ENCODE measurements at regions not wholly inside any gene's neighbourhood (a gene's known extent, or its start where the extent isn't known, plus 50 kb on each side); places are given as distances from the start of the nearest gene placed in this dataset.
"Not testable (repeated sequence)": the region's sequence is repeated elsewhere in the genome, so short reads cannot be mapped to it uniquely, and the experiment has no call there.

DNA sequence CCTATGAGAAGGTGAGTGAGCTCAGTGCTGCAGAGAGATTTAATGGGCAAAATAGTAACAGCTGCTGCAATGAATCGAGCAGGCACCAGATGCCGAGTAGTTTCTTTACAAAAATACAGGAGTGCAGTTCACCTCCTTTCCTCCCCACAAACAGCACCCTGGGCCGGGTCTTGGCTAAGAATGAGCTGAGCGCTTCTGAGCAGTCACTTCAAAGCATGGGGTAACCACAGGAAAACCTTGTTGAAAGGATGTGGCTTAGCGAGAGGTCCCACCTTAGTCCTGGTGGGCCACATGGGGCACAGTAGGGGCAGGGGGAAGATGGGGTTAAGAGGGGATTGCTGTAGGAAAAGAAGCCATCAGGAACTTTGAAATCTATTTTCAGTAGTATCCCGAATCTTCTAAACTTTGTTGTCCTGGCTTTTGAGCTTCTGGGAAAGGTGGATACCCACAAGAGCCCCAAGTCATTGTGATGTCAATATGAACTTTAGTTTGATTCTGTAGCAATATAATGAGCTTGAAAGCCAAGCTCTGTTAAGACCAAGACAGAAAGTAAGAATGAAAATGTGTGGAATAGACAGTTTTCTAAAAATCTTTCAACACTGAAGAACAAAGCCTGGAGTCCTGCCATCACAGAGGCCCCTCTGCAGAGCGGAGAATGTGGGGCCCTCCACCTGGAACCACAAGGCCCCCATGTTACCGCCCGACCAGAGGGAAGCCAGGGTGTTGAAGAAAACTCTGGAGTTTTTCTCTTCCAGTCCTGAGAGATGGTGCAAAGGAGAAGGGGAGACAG lies 101.0 kb upstream of the ZNF236 start:
- DNase-seq (ENCODE audit: low read depth in 1 of 2, low spot score in 1 of 2): peak in 1 of 2 donors; percentile 29

DNA sequence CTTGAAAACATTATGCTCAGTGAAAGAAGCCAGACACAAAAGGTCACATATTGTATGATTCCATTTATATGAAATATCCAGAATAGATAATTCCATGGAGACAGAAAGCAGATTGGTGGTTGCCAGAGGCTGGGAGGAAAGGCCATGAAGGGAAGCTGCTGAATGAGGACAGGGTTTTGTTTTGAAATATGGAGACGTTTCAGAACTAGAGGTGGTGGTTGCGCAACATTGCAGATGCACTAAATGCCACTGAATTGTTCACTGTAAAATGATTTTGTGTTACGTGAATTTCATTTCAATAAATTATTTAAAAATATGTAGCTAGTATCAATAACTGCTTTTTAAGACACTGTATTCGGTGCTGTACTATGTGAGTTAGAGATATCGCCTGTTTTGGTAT lies 101.7 kb upstream of the ZNF236 start:
- no peak for DNase-seq (ENCODE audit: low read depth in 1 of 2, low spot score in 1 of 2)

DNA sequence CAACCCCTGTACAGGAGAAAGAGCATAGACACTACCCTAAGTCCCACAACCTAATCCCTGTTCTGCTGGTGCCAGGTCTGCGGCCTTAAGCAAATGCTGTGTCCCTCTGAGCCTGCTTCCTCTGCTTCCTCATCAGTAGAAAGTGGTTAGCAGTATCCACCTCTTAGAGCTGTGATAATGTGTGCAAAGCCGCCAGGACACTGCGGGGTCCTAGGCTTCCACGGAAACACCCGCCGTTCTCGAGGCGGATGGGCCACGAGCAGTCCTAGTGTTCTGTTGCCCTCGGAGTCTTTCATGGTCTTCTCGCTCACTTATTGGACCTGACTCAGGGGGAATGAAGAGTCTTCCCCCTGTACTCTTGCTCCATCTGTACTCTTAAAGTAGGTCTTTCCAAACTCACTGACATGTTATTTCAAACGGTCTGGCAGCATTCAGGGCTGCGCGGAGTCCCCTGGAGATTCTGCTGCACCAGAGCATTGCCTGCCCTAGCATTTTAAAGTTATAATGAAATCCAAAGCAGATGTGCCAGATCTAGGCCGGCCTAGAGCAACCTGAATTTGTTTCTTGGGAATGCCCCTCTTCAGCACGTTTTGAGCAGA lies 107.2 kb upstream of the ZNF236 start:
- DNase-seq (ENCODE audit: low read depth in 1 of 2, low spot score in 1 of 2): no peak

DNA sequence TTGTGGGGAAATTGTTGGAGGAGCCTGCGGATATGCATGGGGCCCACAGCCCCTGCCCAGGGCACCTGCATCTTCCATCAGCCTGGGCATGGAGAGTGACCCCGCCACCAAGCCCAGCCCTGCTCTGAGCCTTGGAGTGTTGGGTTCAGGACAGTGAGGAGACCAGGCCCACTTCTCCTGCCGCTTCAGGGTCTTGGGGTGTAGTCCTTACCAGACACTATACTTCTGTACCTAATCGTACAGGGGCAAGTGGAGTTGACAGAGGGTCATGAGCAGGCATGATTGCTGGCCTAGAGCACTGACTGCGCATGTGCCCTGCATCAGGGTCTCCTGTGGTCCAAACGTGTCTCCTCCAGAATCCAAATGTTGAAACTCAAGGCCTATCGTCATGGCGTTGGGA lies 108.9 kb upstream of the ZNF236 start:
- DNase-seq (ENCODE audit: low read depth in 1 of 2, low spot score in 1 of 2): no peak

DNA sequence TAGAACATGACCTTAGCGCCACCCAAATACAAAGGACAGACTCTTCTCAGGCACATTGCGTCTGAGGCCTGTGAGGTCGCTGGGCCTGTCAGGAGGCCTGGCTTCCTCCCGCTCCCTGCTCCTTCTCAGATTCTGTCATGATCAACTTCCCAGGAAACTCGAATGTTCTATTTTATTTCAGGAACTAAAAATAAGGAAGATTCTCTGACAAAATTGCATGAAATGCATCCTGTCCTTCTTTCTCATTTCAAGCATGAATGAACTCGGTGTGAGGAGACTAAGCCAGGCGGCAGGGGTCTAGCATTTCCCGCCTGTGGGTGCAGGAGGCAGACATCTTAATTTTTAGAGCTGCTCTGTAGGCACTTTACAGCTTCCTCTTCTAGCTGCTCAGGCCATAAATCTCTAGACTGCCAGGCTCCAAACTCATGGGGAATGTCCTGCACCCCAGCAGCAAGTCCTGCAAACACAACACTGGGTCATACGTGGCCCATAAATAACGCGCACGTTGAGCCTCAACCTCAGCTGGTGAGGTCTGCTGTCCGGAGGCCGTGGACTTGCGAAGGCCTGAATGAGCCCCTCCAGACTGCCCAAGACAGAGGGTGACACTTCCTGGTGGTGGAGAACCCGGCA lies 109.7 kb upstream of the ZNF236 start:
- no peak for DNase-seq (ENCODE audit: low read depth in 1 of 2, low spot score in 1 of 2)

DNA sequence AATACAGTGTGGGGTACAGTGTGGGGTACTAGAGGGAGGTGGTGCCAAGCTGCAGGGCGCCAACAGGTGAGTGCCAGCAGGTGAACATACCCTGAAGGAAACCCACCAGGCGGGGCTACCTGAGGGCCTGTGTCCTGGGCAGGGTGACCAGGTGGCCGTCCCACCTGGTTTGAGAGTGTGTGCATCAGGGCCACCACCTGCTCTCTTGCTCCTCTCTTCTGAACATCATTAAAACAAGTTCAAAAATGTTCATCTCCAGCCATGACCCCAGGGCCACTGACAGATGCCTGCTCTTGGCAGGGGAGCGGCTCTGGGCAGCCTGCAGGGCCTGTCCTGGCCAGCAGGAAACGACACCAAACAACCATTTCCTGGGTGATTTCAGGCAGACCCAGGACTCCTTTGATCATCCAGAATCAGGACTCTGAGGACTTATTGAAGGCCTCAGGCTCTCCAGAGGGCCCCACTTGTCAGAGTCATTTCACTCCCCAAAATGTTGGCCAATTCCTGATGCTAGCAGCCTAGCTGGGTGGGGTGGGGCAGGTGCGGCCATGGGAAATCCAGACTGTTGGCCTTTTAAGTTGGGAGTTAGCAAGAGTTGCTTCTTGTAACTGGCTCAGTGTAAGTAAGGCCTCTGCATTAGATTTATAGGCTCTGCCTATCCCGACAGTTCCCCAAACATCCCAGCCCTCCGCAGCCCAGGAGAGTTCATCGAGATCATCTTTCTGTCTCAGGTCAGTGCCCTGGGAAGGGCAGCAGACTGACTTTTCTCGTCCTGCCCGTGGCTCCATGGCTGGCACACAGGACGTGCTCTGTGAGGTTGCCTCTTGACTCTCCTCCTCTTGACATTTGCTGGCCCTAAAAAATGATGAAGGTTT lies 111.5 kb upstream of the ZNF236 start:
- no peak for DNase-seq (ENCODE audit: low read depth in 1 of 2, low spot score in 1 of 2)

DNA sequence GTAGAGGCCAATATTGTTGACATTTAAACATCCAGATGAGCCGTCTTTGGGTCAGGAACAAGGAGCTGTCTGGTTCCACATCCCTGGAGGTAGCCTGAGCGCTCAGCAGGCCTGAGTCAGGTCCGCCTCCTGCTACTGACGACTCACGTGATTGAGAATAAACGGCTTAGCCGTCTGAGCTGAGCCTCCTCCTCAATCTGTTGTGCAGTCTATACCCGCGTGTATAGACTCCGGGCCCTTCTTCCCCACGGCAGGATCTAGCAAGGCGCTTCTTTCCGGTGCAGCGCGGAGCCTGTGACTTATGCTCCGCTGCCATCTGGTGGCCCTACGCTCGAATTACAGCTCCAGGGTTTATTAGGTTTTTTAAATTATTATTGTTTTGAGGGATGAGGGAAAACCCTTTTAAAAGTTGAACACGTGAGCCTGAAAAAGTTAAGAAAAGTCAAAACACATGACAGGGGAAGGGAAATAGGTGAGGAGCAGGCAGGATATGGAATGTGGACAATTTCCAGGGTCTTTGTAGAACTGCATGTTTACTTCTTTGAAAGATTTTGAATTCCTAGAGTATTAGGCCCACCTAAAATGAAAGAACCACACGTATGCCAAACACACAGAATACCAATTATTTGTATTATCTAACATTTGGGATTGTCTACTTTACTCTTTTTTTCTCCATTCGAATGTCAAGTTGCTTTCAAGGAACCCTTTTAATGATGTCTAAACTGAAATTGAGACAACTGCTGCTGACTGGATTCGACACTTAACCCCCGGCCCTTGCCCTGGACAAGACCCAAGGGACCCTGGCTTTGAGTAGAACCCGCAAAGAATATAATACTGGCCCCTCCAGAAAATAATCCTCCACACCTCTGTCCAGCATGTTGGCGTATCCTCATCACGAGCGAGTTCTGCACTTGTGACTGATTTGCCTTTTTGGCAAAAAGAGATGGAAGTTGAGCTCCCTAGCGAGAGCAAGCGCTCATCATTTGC lies 112.4 kb upstream of the ZNF236 start:
- peak; percentile 32 to 41 for DNase-seq (ENCODE audit: low read depth in 1 of 2, low spot score in 1 of 2)

DNA sequence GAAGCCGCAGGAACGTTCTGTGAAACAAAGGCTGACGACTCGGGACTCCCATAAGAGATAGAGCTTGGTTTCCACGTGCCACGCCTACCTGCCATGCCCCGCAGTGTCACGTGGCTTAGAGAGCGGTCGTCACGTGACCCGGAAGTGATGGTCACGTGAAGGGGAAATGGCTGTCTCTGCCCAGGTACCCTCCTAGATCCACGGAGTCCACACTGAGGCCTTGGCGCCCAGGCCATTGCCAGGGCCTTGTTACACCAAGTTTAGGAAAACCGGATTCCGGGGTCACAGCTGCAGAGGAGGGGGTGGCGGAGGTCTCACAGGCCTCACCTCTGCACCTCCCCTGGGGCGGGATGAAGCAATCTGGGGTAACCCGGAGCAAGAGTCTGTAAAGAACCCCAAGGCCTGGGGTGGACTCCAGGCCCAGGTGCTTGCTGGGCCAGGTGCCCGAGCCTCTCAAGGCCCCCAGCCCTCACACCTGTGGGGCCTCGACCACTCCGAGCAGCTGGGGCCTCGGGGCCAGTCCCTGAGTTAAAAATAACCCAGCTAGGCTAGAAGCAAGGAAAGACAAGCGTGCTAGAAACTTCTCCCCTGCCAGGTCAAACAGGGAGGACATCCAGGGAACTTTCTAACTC lies 113.5 kb upstream of the ZNF236 start:
- no peak for DNase-seq (ENCODE audit: low read depth in 1 of 2, low spot score in 1 of 2)

DNA sequence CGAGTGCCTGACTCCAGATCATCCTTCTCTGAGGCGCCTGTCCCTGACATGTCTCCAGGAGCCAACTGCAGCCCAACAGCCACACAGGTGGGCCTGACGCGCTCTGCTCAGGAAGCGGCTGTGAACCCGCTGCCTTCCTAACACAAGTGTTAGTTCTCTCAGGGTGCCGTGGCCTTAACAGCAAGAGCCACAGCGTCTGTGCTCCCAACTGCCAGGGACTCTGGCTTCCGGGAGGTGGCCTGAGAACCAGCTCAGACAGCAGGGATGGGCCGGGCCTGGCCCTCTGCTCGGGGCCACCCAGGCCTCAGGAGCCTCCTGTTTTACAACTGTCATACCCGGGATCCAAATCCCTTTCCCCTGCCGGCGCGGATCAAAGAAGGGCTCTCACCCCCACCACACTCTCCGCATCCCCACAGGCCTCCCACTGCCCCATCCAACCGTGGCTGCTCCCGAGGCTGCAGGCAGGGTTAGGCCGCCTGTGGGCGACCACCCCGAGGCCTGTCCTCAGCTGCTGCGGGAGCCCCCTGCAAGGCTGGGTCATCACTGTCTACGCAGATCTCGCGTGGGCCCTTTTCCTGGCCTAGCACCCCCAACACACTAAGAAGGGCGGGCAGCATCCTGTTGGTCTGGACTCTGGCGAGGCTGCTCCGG lies 114.2 kb upstream of the ZNF236 start:
- no peak for DNase-seq (ENCODE audit: low read depth in 1 of 2, low spot score in 1 of 2)

DNA sequence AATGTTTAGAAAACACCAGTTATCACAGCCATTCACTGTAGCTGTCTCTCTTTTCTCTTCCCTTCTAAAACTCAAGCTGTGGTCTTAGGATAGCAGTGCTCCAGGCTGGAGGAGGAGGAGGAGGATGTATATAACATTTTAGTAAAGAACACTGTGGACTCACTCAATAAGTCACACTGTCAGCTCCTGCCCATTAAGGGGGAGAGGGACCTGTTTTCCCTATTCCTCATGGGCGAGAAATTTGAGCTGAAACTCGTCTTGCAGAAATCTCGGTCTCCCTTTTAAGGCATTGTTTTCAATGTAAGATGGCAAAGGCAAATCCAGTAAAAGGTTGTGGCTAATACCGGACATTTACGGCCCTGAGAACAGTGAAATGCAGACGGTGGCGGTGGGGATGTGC lies 114.8 kb upstream of the ZNF236 start:
- no peak for DNase-seq (ENCODE audit: low read depth in 1 of 2, low spot score in 1 of 2)

DNA sequence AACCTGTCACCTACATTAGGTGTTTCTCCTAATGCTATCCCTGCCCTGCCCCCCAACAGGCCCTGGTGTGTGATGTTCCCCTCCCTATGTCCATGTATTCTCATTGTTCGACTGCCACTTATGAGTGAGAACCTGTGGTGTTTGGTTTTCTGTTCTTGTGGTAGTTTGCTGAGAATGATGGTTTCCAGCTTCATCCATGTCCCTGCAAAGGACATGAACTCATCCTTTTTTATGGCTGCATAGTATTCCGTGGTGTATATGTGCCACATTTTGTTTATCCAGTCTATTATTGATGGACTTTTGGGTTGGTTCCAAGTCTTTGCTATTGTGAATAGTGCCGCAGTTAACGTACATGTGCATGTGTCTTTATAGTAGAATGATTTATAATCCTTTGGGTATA lies 117.8 kb upstream of the ZNF236 start:
- DNase-seq (ENCODE audit: low read depth in 1 of 2, low spot score in 1 of 2): not testable (repeated sequence)

DNA sequence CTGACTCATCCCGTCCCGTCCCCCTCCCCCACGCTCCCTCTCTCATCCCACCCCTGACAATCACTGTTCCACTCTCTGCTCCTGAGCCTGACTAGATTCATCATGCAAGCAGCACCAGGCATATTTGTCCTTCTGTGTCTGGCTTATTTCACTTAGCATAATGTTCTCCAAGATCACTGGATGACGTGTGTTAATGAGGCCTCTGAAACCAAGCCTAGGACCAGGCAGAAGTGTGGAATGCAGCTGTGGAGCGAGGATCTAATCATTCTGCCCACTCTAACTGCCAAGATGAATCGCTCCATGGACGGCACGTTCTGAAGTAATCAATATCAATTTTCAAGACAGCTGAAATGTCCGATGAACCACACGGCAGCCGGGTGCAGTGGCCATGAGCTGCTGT lies 122.4 kb upstream of the ZNF236 start:
- DNase-seq (ENCODE audit: low read depth in 1 of 2, low spot score in 1 of 2): no peak

DNA sequence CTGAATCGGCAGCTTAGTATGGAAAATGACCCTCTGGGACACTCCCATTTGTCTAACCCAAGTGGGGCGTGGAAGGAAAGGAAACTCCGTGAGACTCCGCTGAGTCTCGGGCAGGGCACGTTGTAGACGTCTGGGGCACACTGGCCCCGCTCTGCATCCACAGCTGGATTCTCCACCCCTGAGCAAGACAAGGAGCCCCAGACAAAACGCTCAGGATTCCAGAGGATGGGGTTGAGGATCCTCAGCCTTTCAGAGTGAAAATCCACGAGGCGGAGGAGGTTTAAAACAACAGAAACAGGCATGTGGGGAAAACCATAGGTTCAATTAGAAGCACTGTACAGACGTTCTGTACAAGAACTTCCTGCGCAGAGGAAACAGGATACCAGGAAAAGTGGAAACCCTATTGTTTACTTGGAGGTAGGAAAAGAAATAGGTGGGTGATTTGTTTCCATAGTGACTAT lies 124.9 kb upstream of the ZNF236 start:
- DNase-seq (ENCODE audit: low read depth in 1 of 2, low spot score in 1 of 2): no peak

DNA sequence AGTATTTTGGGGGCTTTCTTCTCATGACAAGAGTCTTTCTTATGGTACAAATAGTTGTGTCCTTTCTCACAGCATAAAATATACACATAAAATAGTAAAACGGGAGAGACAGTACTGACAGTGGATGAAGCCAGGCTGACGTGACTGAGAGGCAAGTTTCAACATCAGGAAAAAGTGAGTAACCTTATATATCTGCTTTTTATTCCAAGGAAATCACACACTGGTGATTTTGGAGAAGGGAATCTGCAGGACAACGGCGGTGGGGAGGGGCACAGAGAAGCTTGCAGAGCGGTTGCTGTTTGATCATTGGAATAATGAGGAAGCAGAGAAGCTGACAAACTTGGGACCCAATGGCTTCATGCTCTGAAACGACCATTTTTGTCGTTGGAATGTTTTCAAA lies 130.6 kb upstream of the ZNF236 start:
- no peak for DNase-seq (ENCODE audit: low read depth in 1 of 2, low spot score in 1 of 2)

DNA sequence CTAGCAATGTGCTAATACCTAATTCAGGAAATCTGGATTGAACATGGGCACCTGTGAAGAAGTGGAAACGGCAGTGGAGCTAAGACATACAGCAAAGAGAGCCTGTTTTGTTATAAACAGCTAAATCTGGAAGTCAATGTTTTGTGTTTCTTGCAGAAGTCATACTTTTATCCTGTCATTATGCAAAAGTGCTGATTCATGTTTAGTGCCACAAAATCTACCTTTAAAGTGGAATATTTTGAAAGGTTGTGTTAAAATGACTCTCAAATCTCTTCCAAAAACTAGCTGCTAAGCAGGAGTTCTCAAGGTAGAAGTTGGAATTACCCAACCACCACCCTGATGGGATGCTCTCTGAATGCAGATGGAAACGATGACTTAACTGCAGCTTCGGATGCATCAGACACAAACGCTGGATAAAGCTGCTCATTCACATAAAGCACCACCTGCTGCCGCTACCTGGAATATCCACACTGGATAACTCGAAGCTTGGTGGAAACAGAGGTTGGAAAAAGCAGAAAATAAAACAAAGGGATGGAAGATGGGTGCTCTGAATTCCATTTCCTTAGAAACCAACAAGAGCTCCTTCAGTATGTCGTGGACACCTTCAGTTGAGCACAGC lies 132.6 kb upstream of the ZNF236 start:
- no peak for DNase-seq (ENCODE audit: low read depth in 1 of 2, low spot score in 1 of 2)

DNA sequence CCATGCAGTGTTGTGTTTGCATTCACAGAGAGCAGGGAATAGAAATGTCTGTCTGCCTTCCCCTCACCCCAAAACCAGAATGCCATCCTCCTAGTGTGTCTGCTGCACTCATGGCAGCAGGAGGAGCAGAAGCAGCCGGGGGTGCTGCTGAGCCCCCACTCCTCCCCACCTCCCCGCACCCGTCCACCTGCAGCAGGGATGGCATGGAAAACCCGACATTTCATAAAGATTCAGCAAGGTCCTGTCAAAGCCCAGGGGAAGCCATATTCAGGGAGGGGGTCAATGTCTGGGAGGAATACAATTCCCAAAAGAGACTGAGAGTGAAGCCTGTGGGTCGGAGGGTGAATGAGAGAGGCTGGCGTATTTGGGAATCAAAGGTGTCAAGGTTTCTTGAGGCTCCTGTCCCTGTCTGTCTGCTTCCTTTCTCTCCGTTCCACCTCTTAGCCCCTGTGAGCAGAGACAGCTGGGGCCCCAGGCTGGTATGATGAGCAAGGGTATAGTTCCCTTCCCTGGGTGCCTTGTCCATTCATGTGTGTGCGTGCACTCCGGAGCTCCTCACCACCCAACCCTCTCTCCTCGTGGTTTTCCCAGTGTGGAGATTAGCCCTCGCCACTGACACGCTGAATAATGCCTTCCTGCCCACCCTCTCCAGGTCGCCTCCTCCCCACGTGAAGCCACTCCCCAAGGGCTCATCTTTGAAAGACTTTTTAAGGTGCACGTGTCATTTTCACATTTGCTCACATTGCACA lies 133.5 kb upstream of the ZNF236 start:
- no peak for DNase-seq (ENCODE audit: low read depth in 1 of 2, low spot score in 1 of 2)

DNA sequence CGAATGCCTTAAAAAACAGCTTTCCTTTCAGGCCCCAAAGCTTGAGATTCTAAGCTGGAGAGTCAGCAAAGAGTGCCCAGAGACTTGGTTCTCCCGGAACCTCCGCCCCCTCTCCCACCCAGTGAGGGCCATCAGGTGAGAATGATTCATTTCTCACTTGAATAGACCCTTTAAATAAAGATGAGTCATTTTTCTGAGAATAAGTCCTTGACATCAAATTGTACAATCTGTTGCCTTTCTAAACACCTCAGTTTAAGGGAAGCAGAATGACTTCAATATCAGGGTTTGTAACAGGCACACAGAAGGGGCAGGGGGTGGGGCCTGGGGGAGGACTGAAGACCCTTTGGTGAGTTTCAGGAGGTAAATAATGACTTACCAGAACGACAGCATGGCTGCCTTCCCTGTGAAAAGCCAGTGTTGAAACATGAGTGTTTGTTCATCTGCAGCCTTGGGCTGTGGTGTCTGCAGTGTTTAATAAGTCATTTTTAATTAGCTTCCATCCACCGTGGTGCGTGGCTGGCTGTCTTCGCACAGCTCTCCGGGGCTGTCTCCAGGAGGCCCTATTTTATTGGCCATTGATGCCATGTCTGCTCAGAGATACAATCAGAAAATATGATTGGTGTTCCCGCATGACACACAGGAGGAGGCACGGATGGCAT lies 134.9 kb upstream of the ZNF236 start:
- no peak for DNase-seq (ENCODE audit: low read depth in 1 of 2, low spot score in 1 of 2)

Measured in activated CD4-positive, alpha-beta T cell treated with anti-CD3 and anti-CD28 coated beads, Interleukin-2, amount 50 U/mL, for 24 hours (primary cell).